Skin of body (tissue), 1 donor: ENCODE measurements at regions not wholly inside any gene's neighbourhood (a gene's known extent, or its start where the extent isn't known, plus 50 kb on each side); places are given as distances from the start of the nearest gene placed in this dataset.

Experiments
- DNase-seq: peaks from one replicate; lab custom pipeline; 2025; lab: John Stamatoyannopoulos, UW

GRCh38 chr6:44500074-44500473 lies 112.6 kb downstream of the CDC5L start:
- DNase-seq: no peak

- DNase-seq: no peak
These were observed 116.0 kb downstream of the CDC5L start for GRCh38 chr6:44503471-44503870.

- DNase-seq: no peak
These were observed 116.8 kb downstream of the CDC5L start for GRCh38 chr6:44504301-44504791.

- no peak for DNase-seq
These were observed 118.2 kb downstream of the CDC5L start for GRCh38 chr6:44505751-44506150.

- no peak for DNase-seq
These were observed 119.5 kb downstream of the CDC5L start for GRCh38 chr6:44507014-44507413.

- DNase-seq: no peak
These were observed 121.1 kb downstream of the CDC5L start for GRCh38 chr6:44508646-44509045.

- no peak for DNase-seq
These were observed 123.6 kb downstream of the CDC5L start for GRCh38 chr6:44511126-44511525.

GRCh38 chr6:44512868-44513741 lies 125.6 kb downstream of the CDC5L start:
- DNase-seq: no peak

GRCh38 chr6:44514085-44514484 lies 126.6 kb downstream of the CDC5L start:
- no peak for DNase-seq

- no peak for DNase-seq
These were observed 127.2 kb downstream of the CDC5L start for GRCh38 chr6:44514576-44515193.

- DNase-seq: no peak
These were observed 135.4 kb downstream of the CDC5L start for GRCh38 chr6:44522871-44523270.

- DNase-seq: no peak
These were observed 137.1 kb downstream of the CDC5L start for GRCh38 chr6:44524476-44525227.

- no peak for DNase-seq
These were observed 138.3 kb downstream of the CDC5L start for GRCh38 chr6:44525761-44526351.

- peak; percentile 2 for DNase-seq
These were observed 139.7 kb downstream of the CDC5L start for GRCh38 chr6:44527181-44527580.

GRCh38 chr6:44527583-44528369 lies 140.3 kb downstream of the CDC5L start:
- no peak for DNase-seq

- no peak for DNase-seq
These were observed 140.8 kb downstream of the CDC5L start for GRCh38 chr6:44528370-44528644.

GRCh38 chr6:44528716-44529115 lies 141.2 kb downstream of the CDC5L start:
- DNase-seq: no peak

GRCh38 chr6:44529146-44529905 lies 141.8 kb downstream of the CDC5L start:
- peak; percentile 78 for DNase-seq

GRCh38 chr6:44530209-44530909 lies 142.9 kb downstream of the CDC5L start:
- DNase-seq: no peak

- no peak for DNase-seq
These were observed 143.4 kb downstream of the CDC5L start for GRCh38 chr6:44530910-44531234.
